Upper lobe of right lung (tissue), 1 donor: ENCODE measurements at regions not wholly inside any gene's neighbourhood (a gene's known extent, or its start where the extent isn't known, plus 50 kb on each side); places are given as distances from the start of the nearest gene placed in this dataset.
A peak's percentile ranks its signal among the peaks of the same experiment; 100 is the strongest.

Experiments
- ATAC-seq: fragments of 200-7000 bp; cut with Tn5 transposase; one replicate; pipeline ENCODE4 v1.9.1; 2020; ENCODE audit warnings: mild to moderate bottlenecking, moderate library complexity
- DNase-seq: peaks from one replicate; pipeline ENCODE4 v3.0.0-alpha.2; 2020
- H3K27ac ChIP-seq: fragments of 200-600 bp; one replicate; pipeline ENCODE4 v1.8.0; 2022
- H3K27me3 ChIP-seq: fragments of 200-600 bp; one replicate; pipeline ENCODE4 v1.8.0; 2022; ENCODE audit warnings: mild to moderate bottlenecking
- H3K36me3 ChIP-seq: fragments of 200-600 bp; one replicate; pipeline ENCODE4 v1.8.0; 2022
- H3K4me1 ChIP-seq: fragments of 200-600 bp; one replicate; pipeline ENCODE4 v1.8.0; 2022
- H3K4me3 ChIP-seq: fragments of 200-600 bp; one replicate; pipeline ENCODE4 v1.8.0; 2022; ENCODE audit warnings: mild to moderate bottlenecking
- H3K9me3 ChIP-seq: fragments of 200-600 bp; one replicate; pipeline ENCODE4 v1.8.0; 2022
- intact Hi-C: fragments of 100-400 bp; cut with DNase I; formaldehyde crosslinking; loops from one replicate; pipeline ENCODE4 v1.11.0; 2022
- TF ChIP-seq, protein P1 (sequence below): fragments of 200-600 bp; IDR thresholded peaks from one replicate; pipeline ENCODE4 v1.8.0; 2022; ENCODE audit warnings: antibody characterized with exemption
- donor health status: DM: no; HTN: yes; CAD: no; lungs with severe emphysema.

DNA sequence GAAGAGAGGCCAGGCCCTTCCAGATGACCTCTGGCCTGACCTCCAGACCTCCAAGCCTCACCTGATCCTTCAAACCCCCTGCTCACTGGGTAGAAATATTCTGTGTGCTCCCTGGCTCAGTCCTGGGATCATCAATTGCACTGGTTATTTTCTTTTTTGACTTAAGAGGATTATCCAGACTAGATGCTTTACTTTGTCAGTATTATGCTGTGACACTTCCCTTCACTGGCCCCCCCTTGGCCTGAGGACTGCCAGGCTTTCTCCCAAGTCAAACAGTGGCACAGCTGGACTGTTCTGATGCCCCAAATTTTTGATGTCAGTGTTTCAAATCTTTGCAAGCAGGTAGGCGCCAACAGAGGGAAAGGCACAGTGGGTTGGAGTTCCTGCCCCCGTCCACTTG lies 156.3 kb upstream of the SKOR2 start:
- TF ChIP-seq, protein P1, sequence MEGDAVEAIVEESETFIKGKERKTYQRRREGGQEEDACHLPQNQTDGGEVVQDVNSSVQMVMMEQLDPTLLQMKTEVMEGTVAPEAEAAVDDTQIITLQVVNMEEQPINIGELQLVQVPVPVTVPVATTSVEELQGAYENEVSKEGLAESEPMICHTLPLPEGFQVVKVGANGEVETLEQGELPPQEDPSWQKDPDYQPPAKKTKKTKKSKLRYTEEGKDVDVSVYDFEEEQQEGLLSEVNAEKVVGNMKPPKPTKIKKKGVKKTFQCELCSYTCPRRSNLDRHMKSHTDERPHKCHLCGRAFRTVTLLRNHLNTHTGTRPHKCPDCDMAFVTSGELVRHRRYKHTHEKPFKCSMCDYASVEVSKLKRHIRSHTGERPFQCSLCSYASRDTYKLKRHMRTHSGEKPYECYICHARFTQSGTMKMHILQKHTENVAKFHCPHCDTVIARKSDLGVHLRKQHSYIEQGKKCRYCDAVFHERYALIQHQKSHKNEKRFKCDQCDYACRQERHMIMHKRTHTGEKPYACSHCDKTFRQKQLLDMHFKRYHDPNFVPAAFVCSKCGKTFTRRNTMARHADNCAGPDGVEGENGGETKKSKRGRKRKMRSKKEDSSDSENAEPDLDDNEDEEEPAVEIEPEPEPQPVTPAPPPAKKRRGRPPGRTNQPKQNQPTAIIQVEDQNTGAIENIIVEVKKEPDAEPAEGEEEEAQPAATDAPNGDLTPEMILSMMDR, result no peak
- ATAC-seq (no peak), DNase-seq (no peak)
- no peaks in the 10 kb centered on the region for H3K4me1 ChIP-seq
- intact Hi-C loops, result no loop called here
- no peak overlapping the region for H3K27ac ChIP-seq
- no peaks in the 10 kb centered on the region for H3K9me3 ChIP-seq
- no peaks in the 10 kb centered on the region for H3K27me3 ChIP-seq
- H3K4me3 ChIP-seq, result no peak overlapping the region
- H3K36me3 ChIP-seq, result no peaks in the 10 kb centered on the region

DNA sequence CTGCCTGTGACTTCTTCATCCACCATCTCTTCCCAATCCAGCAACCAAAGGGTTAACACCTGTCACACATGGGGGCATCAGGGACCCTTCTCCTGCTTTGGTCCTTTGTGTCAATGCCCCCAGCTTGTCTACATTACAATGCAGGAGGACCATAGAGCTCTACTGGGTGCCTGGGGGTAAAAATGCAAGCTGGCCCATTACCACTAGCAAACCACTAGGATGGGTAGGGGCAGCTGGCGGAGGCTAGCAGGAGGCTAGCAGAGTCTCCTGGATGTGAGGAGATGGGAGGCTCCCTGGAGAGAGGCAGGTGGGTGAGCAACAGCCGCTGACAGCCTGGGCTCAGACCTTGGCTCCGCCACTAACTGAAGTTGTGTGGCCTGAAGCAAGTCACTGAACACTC lies 153.4 kb upstream of the SKOR2 start:
- Histone ChIP-seq H3K36me3 (no peaks in the 10 kb centered on the region), H3K27ac (no peak overlapping the region), H3K4me1 (no peaks in the 10 kb centered on the region), H3K9me3 (no peaks in the 10 kb centered on the region), H3K27me3 (no peaks in the 10 kb centered on the region), H3K4me3 (no peak overlapping the region)
- ATAC-seq (no peak), DNase-seq (no peak)
- TF ChIP-seq, protein P1, result no peak
- intact Hi-C loops, result no loop called here

DNA sequence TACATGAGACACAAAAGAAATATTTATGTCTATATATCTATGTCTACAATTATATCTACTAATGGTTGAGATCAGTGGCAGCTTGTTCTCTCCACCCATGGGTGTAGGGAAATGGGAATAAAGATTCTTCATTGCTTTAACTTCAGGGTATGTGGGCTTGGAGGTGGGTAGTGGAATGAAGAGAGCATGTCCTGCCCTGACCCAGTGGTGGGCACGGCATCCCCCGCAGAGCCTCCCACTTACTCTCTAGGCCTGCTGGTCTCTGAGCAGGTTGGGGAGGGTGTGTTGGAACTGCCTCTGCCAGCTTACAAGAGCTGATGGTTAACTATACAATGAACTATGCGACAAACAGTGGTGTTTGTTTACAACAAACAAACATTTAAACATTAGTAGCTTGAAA lies 152.5 kb upstream of the SKOR2 start:
- intact Hi-C loops, result no loop called here
- Histone ChIP-seq H3K27me3 (no peaks in the 10 kb centered on the region), H3K36me3 (no peaks in the 10 kb centered on the region), H3K4me1 (no peaks in the 10 kb centered on the region), H3K9me3 (no peaks in the 10 kb centered on the region), H3K4me3 (no peak overlapping the region), H3K27ac (no peak overlapping the region)
- DNase-seq, result no peak
- ATAC-seq, result no peak
- TF ChIP-seq, protein P1, result no peak

DNA sequence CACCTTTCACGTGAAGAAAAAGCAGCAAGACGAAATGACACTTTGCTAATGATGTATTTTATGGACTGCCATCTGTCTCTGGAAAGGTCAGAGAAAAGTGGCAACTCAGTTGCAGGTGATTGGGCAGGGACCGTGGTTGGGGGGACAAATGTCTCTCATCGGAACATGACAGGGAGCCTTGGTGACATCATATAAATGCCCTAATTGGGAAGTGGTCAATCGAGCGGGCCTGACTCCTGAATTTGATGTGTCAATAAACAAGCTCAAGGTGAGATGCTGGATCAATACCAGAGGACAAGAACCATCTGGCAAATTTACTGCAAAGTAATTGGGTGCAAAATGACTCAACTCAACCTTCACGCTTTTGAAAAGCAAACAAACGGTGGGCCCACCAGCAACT lies 151.9 kb upstream of the SKOR2 start:
- intact Hi-C loops, result no loop called here
- no peak for DNase-seq
- Histone ChIP-seq H3K4me3 (no peak overlapping the region), H3K4me1 (no peaks in the 10 kb centered on the region), H3K27me3 (no peaks in the 10 kb centered on the region), H3K36me3 (no peaks in the 10 kb centered on the region), H3K27ac (no peak overlapping the region), H3K9me3 (no peaks in the 10 kb centered on the region)
- no peak for ATAC-seq
- TF ChIP-seq, protein P1, result no peak

DNA sequence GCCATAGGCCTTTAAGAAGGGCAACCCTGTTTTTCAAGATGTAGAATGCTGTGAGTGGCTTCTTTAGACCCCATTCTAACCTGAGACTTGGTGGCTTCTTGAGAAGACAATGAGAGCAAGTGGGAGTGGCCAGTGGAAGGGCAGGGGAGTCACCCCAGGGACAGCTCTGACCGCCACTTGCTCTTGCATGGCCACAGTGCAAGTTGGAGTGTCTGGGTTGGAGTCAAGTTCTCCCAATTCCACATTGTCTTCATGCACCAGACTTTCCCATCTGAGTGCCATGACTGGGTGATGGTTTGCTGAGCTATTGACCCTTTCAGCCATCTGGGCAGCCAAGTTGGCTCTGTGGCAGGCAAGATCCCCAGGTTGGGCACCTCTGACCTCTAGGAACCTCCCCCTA lies 148.0 kb upstream of the SKOR2 start:
- no peak for DNase-seq
- no peak overlapping the region for H3K27ac ChIP-seq
- intact Hi-C loops, result no loop called here
- H3K9me3 ChIP-seq, result peaks cover 6% of the 10 kb centered on the region
- H3K4me1 ChIP-seq, result no peaks in the 10 kb centered on the region
- no peak for ATAC-seq
- no peaks in the 10 kb centered on the region for H3K36me3 ChIP-seq
- no peak overlapping the region for H3K4me3 ChIP-seq
- TF ChIP-seq, protein P1, result no peak
- no peaks in the 10 kb centered on the region for H3K27me3 ChIP-seq

DNA sequence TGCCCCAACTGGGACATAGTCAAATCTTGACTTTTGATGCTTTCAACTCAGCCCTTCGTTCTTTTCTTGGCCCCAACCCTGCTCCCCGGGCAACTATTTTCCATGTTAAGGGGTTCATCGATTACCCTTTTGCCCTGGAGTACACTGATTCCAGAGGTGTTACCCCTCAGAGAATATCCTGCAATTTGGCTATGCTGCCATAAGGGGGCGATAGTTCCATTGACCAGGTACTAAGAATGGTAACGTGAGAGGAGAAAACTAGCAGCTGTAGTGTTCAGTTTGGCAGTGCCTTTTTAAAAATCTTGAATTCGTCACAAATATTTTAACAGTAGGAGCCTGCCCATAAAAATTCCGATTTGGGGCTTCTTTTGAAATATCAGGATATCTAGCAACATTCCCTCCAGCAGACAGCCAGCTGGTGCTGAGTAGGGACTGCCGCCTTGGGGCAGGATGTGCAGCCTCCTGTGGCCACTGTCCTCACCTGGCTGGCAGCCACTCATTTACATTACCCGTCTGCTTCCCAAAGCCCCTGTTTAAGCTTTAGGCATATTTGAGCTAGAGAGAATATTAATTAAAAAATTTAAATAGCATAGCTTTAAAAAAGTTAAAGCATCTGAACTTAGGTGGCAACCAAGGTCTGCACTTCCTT lies 146.3 kb upstream of the SKOR2 start:
- Histone ChIP-seq H3K27me3 (no peaks in the 10 kb centered on the region), H3K4me3 (no peak overlapping the region), H3K4me1 (no peaks in the 10 kb centered on the region), H3K27ac (no peak overlapping the region), H3K36me3 (no peaks in the 10 kb centered on the region), H3K9me3 (peaks cover 6% of the 10 kb centered on the region)
- TF ChIP-seq, protein P1, result peak; percentile 14
- intact Hi-C loops, result no loop called here
- no peak for DNase-seq
- ATAC-seq, result no peak
